DND-41 (cell line): ENCODE measurements at regions not wholly inside any gene's neighbourhood (a gene's known extent, or its start where the extent isn't known, plus 50 kb on each side); places are given as distances from the start of the nearest gene placed in this dataset.

Experiments
- EZH2 ChIP-seq: IDR thresholded peaks from 3 replicates; pipeline ENCODE4 v1.6.1; 2012; ENCODE audit warnings: borderline replicate concordance, low read depth, mild to moderate bottlenecking, moderate library complexity, low read length, inconsistent platforms; ENCODE audit not compliant: severe bottlenecking
- TF ChIP-seq, protein P1 (sequence below): IDR thresholded peaks from 2 replicates; pipeline ENCODE4 v1.5.1; 2012; ENCODE audit warnings: borderline replicate concordance, low read length, moderate library complexity, mild to moderate bottlenecking; ENCODE audit not compliant: poor library complexity, severe bottlenecking; ENCODE audit errors: extremely low read depth

GRCh38 chr1:166258017-166258416 lies 91.2 kb upstream of the FAM78B start:
- TF ChIP-seq, protein P1, sequence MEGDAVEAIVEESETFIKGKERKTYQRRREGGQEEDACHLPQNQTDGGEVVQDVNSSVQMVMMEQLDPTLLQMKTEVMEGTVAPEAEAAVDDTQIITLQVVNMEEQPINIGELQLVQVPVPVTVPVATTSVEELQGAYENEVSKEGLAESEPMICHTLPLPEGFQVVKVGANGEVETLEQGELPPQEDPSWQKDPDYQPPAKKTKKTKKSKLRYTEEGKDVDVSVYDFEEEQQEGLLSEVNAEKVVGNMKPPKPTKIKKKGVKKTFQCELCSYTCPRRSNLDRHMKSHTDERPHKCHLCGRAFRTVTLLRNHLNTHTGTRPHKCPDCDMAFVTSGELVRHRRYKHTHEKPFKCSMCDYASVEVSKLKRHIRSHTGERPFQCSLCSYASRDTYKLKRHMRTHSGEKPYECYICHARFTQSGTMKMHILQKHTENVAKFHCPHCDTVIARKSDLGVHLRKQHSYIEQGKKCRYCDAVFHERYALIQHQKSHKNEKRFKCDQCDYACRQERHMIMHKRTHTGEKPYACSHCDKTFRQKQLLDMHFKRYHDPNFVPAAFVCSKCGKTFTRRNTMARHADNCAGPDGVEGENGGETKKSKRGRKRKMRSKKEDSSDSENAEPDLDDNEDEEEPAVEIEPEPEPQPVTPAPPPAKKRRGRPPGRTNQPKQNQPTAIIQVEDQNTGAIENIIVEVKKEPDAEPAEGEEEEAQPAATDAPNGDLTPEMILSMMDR, result no peak
- no peak for TF ChIP-seq EZH2
